H9 (cell line): ENCODE measurements at regions not wholly inside any gene's neighbourhood (a gene's known extent, or its start where the extent isn't known, plus 50 kb on each side); places are given as distances from the start of the nearest gene placed in this dataset.

ENCODE experiments used
- DNase-seq: peaks from one replicate; pipeline ENCODE4 v3.0.0-alpha.2; 2017
- H2AFZ ChIP-seq: one replicate; pipeline ENCODE4 v1.6.1; 2013; ENCODE audit warnings: mild to moderate bottlenecking, low read length, control low read depth, moderate library complexity
- H2AK5ac ChIP-seq: 2 replicates; pipeline ENCODE4 v1.6.1; 2013; ENCODE audit warnings: low read length, control low read depth, mixed read lengths; ENCODE audit not compliant: insufficient read length
- H2BK120ac ChIP-seq: one replicate; pipeline ENCODE4 v1.6.1; 2013; ENCODE audit warnings: low read depth, mild to moderate bottlenecking, low read length, control low read depth, inconsistent platforms; ENCODE audit not compliant: poor library complexity, severe bottlenecking
- H2BK12ac ChIP-seq: 2 replicates; pipeline ENCODE4 v1.6.1; 2013; ENCODE audit warnings: low read length, control low read depth, mixed read lengths, low read depth; ENCODE audit not compliant: insufficient read length
- H2BK15ac ChIP-seq: 2 replicates; pipeline ENCODE4 v1.6.1; 2013; ENCODE audit warnings: low read depth, low read length, control low read depth
- H2BK20ac ChIP-seq: one replicate; pipeline ENCODE4 v1.6.1; 2013; ENCODE audit warnings: low read depth, mild to moderate bottlenecking, low read length, control low read depth, inconsistent platforms; ENCODE audit not compliant: poor library complexity, severe bottlenecking
- H2BK5ac ChIP-seq: 2 replicates; pipeline ENCODE4 v1.6.1; 2013; ENCODE audit warnings: low read length, control low read depth, mixed read lengths; ENCODE audit not compliant: insufficient read length
- H3K14ac ChIP-seq: 2 replicates; pipeline ENCODE4 v1.6.1; 2013; ENCODE audit warnings: low read length, control low read depth; ENCODE audit not compliant: insufficient read depth
- H3K18ac ChIP-seq: 2 replicates; pipeline ENCODE4 v1.6.1; 2013; ENCODE audit warnings: low read depth, mild to moderate bottlenecking, mixed read lengths, low read length, control low read depth; ENCODE audit not compliant: insufficient read length
- H3K23ac ChIP-seq: 2 replicates; pipeline ENCODE4 v1.6.1; 2013; ENCODE audit warnings: low read length, control low read depth, mixed read lengths, low read depth; ENCODE audit not compliant: insufficient read length
- H3K23me2 ChIP-seq: 2 replicates; pipeline ENCODE4 v1.6.1; 2013; ENCODE audit warnings: low read depth, mild to moderate bottlenecking, mixed read lengths, low read length, control low read depth; ENCODE audit not compliant: insufficient read length, poor library complexity, severe bottlenecking
- H3K27ac ChIP-seq: 2 replicates; pipeline ENCODE4 v1.5.1; 2013; ENCODE audit warnings: low read length, control low read depth, mixed read lengths, low read depth; ENCODE audit not compliant: insufficient read length
- H3K27me3 ChIP-seq: 2 replicates; pipeline ENCODE4 v1.6.1; 2013; ENCODE audit warnings: low read length, control low read depth, inconsistent platforms; ENCODE audit not compliant: insufficient read depth
- H3K4ac ChIP-seq: 2 replicates; pipeline ENCODE4 v1.6.1; 2013; ENCODE audit warnings: low read depth, mild to moderate bottlenecking, control low read depth, inconsistent platforms, low read length, moderate library complexity
- H3K4me1 ChIP-seq: 2 replicates; pipeline ENCODE4 v1.6.1; 2013; ENCODE audit warnings: low read length, control low read depth, inconsistent platforms; ENCODE audit not compliant: insufficient read depth
- H3K4me2 ChIP-seq: 2 replicates; pipeline ENCODE4 v1.6.1; 2013; ENCODE audit warnings: low read length, control low read depth, mixed read lengths; ENCODE audit not compliant: insufficient read length, insufficient read depth
- H3K56ac ChIP-seq: 2 replicates; pipeline ENCODE4 v1.6.1; 2013; ENCODE audit warnings: low read depth, mild to moderate bottlenecking, mixed read lengths, low read length, control low read depth; ENCODE audit not compliant: insufficient read length
- H3K79me1 ChIP-seq: 2 replicates; pipeline ENCODE4 v1.6.1; 2013; ENCODE audit warnings: low read depth, mild to moderate bottlenecking, moderate library complexity, low read length, control low read depth, inconsistent platforms; ENCODE audit not compliant: insufficient read depth, poor library complexity, severe bottlenecking
- H3K79me2 ChIP-seq: 2 replicates; pipeline ENCODE4 v1.6.1; 2013; ENCODE audit warnings: low read length, control low read depth, inconsistent platforms; ENCODE audit not compliant: insufficient read depth
- H3K9ac ChIP-seq: 2 replicates; pipeline ENCODE4 v1.6.1; 2013; ENCODE audit warnings: low read length, control low read depth, mixed read lengths; ENCODE audit not compliant: insufficient read length; ENCODE audit errors: extremely low read depth
- H3K9me3 ChIP-seq: one replicate; pipeline ENCODE4 v1.6.1; 2013; ENCODE audit warnings: low read depth, low read length, inconsistent platforms; ENCODE audit not compliant: control insufficient read depth
- H3T11ph ChIP-seq: one replicate; pipeline ENCODE4 v1.6.1; 2013; ENCODE audit warnings: mild to moderate bottlenecking, low read length, control low read depth, inconsistent platforms
- H4K20me1 ChIP-seq: one replicate; pipeline ENCODE4 v1.6.1; 2013; ENCODE audit not compliant: control insufficient read depth, insufficient read length, insufficient read depth
- H4K5ac ChIP-seq: 2 replicates; pipeline ENCODE4 v1.6.1; 2013; ENCODE audit warnings: low read depth, mild to moderate bottlenecking, mixed read lengths, low read length, control low read depth; ENCODE audit not compliant: insufficient read length
- H4K8ac ChIP-seq: replicated peaks from 2 replicates; pipeline ENCODE4 v1.6.1; 2013; ENCODE audit warnings: low read length, control low read depth, mixed read lengths, low read depth; ENCODE audit not compliant: insufficient read length
- H4K91ac ChIP-seq: 2 replicates; pipeline ENCODE4 v1.6.1; 2013; ENCODE audit warnings: low read depth, mild to moderate bottlenecking, moderate library complexity, mixed read lengths, low read length, control low read depth; ENCODE audit not compliant: insufficient read length
- H3K27ac Mint-ChIP-seq, 3 experiments: 2 replicates in 2 of 3; 3 replicates in 1 of 3; pipeline ENCODE4 v1.8.0; 2020 to 2021; ENCODE audit warnings: mixed read lengths in 3 of 3, mild to moderate bottlenecking in 1 of 3, moderate library complexity in 1 of 3
- H3K27me3 Mint-ChIP-seq: 2 replicates; pipeline ENCODE4 v1.8.0; 2021; ENCODE audit warnings: low read depth, mild to moderate bottlenecking, moderate library complexity, mixed read lengths
- H3K36me3 Mint-ChIP-seq, 3 experiments: 2 replicates in 2 of 3; 3 replicates in 1 of 3; pipeline ENCODE4 v1.8.0; 2020 to 2021; ENCODE audit warnings: low read depth in 3 of 3, mixed read lengths in 3 of 3; ENCODE audit not compliant: insufficient read depth in 1 of 3
- H3K4me1 Mint-ChIP-seq, 2 experiments: 2 replicates each; pipeline ENCODE4 v1.8.0; 2020; ENCODE audit warnings: mixed read lengths in 2 of 2
- H3K4me3 Mint-ChIP-seq, 2 experiments: 2 replicates in 1 of 2; 3 replicates in 1 of 2; pipeline ENCODE4 v1.8.0; 2020 to 2021; ENCODE audit warnings: mild to moderate bottlenecking in 2 of 2, mixed read lengths in 2 of 2, moderate library complexity in 1 of 2
- H3K9me3 Mint-ChIP-seq, 2 experiments: 2 replicates in 1 of 2; 3 replicates in 1 of 2; pipeline ENCODE4 v1.8.0; 2020; ENCODE audit warnings: mild to moderate bottlenecking in 2 of 2, mixed read lengths in 2 of 2, moderate library complexity in 1 of 2
- CTCF ChIP-seq: fragments of 200-600 bp; sonication (generic); conservative IDR thresholded peaks from 3 replicates; pipeline ENCODE4 v1.8.0; 2021; ENCODE audit warnings: antibody characterized with exemption, mild to moderate bottlenecking
- WGBS: extraction: QIAGEN DNeasy Blood & Tissue Kit; methylation state at CpG from one replicate; pipeline ENCODE4 v1.1.7; 2013; ENCODE audit warnings: missing lambda C conversion rate, low lambda C conversion rate, mixed read lengths; ENCODE audit not compliant: insufficient read length; ENCODE audit errors: extremely low coverage; 5-methylcytosine and 5-hydroxymethylcytosine counted together

- no peak overlapping the region for H2BK20ac ChIP-seq
- no peak overlapping the region for H2BK15ac ChIP-seq
- Mint-ChIP-seq H3K4me3 (no peak overlapping the region), H3K27ac (no peak overlapping the region), H3K36me3 (peaks cover 3 to 26% (median 12%) of the 10 kb centered on the region in 3 experiments), H3K4me1 (peaks cover 6% of the 10 kb centered on the region in 2 experiments), H3K27me3 (peaks cover 15% of the 10 kb centered on the region), H3K9me3 (peaks cover 5 to 30% of the 10 kb centered on the region in 2 experiments; a peak in 4 of 5 replicates)
- H3K4ac ChIP-seq: no peak overlapping the region
- H3K4me1 ChIP-seq: peaks cover 2% of the 10 kb centered on the region; the same call in 1 of the 2 replicates
- no peak overlapping the region for H3K18ac ChIP-seq
- H3T11ph ChIP-seq: no peak overlapping the region
- no peaks in the 10 kb centered on the region for H3K23me2 ChIP-seq
- no peak overlapping the region for H3K56ac ChIP-seq
- no peak overlapping the region for H3K9ac ChIP-seq
- DNase-seq: no peak
- no peak overlapping the region for H4K5ac ChIP-seq
- no peak overlapping the region for H2AFZ ChIP-seq
- H3K79me1 ChIP-seq: no peaks in the 10 kb centered on the region
- no CpG with 5 or more reads among the region's 2 CpGs for WGBS
- no peaks in the 10 kb centered on the region for H3K79me2 ChIP-seq
- no peak overlapping the region for H2BK120ac ChIP-seq
- H3K27ac ChIP-seq: no peak overlapping the region
- no peak overlapping the region for H4K91ac ChIP-seq
- H4K8ac ChIP-seq: no peak overlapping the region
- no peak overlapping the region for H2BK12ac ChIP-seq
- no peak overlapping the region for H3K14ac ChIP-seq
- no peaks in the 10 kb centered on the region for H3K9me3 ChIP-seq
- no peak overlapping the region for H2AK5ac ChIP-seq
- H2BK5ac ChIP-seq: no peak overlapping the region
- no peaks in the 10 kb centered on the region for H3K27me3 ChIP-seq
- no peak overlapping the region for H3K23ac ChIP-seq
- no peak overlapping the region for H3K4me2 ChIP-seq
- no peak for TF ChIP-seq CTCF
- H4K20me1 ChIP-seq: no peaks in the 10 kb centered on the region
Measured at GRCh38 chr17:70994194-70994593, 824.9 kb downstream of the KCNJ2 start.
